Fibroblast of gingiva (primary cell): ENCODE measurements at regions not wholly inside any gene's neighbourhood (a gene's known extent, or its start where the extent isn't known, plus 50 kb on each side); places are given as distances from the start of the nearest gene placed in this dataset.

Experiments used
- DNase-seq: peaks from one replicate; pipeline ENCODE4 v3.0.0-alpha.2; 2011; ENCODE audit warnings: low read depth

DNA sequence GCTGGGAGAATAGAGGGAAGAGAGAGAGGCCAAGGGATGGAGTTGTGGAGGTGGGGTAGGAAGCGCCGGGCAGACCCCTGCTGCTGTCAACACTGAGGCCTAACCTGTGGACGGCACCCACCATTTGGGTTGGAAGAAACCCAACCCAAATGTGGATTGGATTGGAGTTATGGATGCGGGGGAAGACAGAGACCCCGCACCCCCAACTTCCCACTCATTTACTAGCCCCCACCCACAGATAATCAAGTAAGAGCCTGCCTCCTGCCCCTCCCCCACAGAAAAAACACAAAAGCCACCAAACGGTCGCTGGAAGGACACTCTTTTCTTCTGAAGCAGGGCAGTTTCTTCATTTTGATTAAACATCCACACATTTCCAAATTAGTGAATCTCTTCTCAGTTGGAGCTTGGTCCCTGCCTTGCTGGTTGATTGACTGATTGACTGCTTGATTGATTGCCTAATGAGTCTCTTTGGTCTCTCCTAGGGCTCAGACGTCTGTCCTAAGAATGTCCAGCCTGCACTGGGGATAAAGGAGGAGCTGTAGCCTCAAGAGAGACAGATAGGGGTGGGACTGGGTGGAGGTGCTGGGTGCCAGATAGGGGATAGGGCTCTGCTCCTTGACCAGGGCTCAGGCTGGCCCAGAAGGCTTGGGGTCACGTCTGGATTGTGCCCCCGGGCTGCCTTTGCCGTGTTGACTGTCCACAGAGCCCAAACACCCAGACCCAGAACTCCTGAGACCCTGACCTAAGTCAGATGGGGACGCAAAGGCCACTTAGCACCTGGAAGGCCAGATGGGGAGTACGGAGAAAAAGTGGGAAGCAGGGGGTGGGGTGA is 74.9 kb upstream of the FOXP4 start:
- no peak for DNase-seq

DNA sequence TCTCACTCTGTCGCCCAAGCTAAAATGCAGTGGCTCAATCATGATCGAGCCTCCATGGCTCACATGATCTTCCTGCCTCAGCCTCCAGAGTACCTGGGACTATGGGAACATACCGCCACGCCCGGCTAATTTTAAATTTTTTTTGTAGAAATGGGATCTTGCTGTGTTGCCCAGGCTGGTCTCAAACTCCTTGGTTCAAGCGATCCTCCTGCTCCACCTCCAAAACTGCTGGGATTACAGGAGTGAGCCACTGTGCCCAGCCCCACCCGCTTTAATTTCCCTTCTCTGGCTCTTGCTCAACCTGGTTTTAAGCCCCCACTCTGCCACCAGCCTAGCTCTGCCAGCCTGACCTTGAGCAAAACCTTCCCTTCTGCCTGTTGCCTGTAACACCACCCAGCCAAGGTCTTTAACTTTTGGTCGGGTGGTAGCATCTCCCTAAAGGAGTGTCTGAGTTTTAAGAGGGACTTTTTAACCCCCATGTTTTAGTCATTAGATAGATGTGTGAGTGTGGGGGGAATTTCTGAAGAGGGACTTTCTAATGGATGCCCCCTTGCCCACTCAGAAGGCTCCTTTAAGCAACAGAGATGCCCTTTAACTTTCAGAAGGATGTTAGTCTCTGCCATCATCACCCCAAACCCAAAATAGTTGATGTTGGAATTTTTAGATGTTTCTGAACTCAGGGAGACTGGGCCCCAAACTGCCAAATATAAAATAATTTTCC is 71.8 kb upstream of the FOXP4 start:
- no peak for DNase-seq

DNA sequence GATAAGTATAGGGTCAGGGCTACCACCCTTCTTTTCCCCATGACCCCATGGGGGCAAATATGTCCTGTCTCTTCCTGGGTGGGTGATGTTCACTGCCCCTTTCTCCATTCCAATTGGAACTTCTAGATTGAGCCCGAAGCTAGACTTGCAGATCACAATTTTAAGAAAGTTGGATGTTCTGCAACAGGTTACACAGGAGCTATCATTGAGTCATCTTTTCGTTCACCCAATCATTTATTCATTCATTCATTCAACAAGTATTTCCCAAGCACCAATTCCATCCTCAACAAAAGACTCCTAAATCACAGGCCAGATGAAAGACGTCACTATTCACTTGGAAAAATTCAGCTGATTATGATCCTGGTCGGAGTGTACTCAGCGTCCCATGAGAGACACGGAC is 71.0 kb upstream of the FOXP4 start:
- no peak for DNase-seq

DNA sequence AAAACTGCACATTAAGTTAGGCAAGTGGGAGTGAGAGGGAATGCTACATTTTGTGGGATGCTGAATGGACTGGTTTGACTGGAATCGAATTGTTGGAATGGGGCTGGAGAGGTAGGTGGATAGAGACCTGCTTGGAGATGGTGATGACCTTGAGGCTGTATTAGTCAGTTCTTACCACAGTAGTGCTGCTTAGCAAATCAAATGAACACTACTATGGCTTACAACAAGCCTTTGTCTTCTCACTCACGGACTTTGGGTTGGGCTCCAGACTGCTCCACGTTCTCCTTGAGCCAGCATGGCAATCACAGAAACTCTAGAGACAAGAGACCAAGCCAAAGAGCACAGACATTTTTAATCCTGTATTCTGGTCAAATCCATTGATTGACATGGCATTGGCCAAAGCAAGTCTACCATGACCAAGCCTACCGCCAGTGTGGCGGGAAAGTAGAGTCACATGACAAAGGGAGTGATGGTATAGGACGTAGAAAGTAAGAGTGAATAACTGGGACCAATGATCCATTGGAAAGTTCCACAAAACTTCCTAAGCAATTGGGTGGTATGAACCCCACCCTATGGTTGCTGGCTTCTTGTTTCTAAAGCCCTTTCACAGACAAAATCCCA is 70.3 kb upstream of the FOXP4 start:
- DNase-seq: no peak

DNA sequence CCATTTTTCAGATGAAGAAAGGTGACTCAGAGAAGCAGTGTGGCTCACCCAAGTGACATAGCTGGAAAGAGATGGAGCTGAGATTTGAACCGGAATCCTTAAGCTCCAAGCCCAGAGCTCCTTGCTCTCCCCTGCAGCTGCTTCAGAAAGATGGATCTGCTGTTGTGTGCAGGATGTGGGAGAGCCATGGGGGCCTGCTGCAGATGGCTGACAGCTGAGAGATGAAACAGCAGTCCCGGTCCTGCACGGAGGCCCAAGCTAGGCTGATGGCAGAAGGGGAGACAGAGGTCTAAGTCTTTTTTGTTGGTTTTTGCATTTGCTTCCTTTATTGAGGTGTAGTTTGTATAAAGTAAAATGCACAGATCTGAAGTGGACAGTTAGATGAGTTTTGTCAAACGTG is 69.8 kb upstream of the FOXP4 start:
- DNase-seq: no peak

DNA sequence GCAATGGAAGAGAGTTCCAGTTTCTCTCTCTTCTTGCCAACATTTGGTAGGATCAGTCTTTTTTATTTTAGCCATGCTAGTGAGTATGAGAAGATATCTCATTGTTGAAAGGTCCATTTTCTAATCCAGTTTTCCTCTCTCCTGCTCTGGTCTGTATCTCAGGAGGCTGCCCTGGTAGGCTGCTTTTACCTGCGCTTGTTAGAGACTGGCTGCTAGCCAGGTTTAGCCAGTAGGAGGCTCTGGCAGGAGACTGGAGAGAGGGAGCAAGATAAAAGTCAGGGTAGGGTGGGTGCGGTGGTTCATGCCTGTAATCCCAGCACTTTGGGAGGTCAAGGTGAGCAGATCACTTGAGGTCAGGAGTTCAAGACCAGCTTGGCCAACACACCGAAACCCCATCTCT is 68.6 kb upstream of the FOXP4 start:
- DNase-seq: no peak

DNA sequence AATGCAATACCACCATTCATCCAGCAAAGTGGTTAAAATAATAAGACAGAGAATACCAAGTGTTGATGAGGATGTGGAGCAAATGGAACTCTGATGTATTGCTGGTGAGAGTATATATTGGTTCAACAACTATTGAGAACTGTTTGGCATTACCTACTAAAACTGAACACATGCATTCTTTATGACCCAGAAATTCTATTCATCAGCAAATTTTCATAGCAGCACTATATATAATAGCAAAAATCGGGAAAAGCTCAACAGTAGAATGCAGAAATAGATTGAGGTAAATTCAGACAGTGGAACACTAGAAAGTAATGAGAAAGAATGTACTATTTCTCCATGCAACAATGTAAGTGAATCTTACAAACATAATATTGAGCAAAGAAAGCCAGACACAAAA is 62.2 kb upstream of the FOXP4 start:
- DNase-seq: no peak

DNA sequence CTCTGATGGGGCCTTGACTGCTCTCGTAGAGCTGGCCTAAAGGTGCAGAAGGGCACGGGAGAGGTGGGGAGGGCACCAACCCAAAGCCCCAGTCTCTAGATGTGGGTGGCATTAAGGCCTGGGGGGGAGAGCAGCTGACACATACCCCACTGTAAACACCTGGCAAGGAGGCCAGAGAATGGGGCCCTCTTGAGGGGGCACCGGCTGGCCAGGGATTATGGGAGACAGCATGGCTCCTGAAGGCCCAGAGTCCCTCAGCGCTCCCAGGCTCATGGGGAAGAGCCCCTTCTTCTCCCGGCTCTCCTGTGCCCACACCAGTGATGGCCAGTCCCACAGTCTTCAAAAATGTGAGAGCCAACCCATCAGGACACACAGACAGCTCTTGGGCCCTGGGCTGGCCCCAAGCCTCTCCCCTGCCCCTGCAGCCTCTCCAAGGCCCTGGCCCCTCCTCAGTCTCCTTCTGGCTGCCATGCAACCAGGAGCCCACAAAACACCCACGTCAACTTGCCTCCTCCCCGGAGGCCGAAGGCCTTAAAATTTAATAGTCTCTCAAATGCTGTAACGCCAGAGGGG is 58.2 kb upstream of the FOXP4 start:
- DNase-seq: no peak

DNA sequence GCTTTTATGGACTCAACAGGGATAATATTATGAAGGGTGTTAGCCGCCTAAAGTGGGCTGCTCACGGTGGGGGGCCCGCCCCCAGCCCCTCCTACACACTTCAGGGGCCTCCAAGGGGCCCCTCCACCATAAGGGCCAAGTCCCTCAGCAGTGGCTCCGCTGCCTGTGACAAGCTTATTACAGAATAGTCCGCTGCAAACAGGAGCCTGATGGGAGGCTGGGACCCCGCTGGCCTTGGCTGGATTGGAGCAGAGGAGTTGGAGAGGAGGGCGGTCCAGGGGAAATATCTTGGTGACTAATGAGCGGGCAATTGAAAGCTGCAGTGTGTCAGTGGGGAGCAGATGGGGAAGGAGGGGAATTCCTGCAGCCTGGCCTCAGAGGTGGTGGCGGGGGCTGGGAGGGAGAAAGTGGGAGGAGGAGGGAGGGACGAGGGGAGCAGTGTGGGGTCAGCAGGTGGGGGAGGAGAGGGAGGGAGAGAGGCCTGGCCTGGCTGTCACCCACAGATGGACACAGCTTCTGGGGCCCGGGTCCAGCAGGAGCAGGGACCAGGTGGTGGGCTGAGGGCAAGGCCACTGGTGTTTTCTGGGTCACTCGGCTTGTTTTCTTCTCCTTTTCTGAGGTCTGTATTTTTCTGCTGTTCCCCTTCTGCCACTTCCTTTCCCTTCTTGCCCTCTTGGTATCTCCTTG is 57.6 kb upstream of the FOXP4 start:
- DNase-seq: no peak

DNA sequence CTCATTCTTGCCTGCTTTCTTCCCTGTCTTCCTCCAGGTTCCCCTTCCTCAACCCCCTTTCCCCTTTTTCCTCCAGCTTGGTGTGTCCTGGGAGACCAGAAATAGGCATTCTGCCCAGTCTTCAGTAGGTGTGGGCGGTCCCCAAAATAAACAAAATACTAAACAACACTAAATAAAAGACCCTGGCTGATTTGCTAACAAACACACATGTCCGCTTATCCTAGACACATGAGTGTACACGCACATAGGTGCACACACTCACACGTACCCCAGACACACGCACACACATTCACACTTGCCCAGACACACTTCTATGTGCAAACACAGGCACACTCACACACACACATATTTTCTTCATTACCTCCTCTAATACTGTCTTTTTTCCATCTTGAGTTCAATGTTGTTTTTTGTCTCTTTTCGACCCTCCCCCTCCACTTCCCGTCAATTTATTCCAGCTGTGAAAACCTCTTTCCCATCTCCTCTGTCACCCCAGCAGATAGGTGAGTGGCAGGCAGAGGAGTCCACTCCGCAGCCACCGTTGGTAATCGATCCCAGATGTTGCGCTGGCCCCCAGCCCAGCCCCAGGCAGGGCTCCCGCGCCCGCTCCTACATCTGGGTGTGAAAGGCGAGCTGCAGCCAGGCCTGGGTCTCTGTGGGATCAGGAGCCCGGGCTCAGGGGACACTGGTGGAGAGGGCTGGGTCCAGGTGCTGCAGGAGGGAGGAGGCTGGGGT is 56.9 kb upstream of the FOXP4 start:
- DNase-seq: no peak

DNA sequence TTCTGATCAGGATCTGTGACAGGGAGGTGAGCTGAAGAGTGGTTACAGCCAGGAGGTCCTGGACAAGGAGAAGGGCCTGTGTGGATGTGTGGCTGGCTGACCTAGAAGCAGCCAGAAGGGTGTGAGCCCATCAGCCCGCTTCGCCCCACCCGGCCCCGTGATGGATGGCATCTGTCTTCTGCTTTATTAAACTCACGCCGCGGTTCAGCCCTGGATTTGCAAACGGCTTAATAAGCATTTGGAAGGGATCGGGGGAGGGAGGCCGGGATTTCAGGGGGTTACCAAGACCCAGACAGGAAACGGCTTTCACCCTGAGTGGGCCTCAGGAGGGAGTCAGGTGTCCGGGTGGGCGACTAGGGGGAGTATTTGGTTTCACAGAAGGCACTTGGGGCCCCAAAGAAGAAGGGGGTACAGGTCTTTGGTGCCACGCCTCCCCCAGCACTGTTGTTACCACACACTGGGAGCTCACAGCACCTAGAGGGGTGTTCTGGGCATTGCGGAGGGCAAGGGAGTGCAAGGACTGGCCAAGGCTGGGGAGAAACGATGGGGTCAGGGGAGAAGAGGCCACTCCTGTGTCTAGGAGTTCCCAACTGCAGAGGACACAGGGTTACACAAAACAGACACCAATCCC is 53.8 kb upstream of the FOXP4 start:
- no peak for DNase-seq

DNA sequence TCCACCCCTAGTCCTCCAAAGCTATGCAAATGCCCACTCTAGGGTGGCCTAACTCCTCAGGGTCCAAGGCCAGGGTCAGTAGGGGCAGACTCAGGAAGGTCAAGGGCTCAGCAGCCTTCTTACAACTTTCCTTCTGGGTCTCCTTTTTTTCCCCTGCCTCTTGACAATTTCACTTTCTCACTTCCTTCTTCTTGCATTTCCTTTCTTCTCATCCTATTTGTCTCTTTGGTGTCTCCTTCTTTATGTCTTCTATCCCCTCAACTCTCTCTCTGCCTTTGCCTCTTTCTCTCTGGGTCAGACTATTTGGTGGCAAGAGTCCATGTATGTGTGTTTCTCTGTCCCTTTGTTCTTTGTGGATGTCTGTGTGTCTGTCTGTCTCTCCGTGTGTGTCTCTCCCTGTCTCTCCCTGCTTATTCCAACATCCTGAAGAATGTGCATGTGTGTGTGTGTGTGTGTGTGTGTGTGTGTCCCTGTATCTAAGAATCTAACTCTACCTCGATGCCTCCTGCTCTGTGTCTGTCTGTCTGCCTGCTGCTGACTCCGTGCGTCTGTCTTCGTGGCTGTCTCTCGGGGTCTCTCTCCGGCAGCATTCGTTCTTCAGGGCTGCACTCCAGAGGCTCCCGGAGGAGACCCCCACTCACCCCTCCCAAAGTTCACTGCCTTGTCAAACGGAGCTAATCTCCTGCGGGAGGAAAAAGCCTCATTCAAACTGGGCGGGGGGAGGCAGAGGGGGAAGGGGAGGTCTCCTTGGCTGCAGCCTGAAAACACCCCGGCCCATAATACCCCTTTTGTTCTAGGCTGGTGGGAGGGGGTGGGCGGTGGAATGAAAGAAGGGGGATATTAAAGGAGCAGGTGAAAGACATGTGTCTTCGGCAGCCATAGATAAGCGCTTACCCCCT is 51.7 kb upstream of the FOXP4 start:
- no peak for DNase-seq
